ENCODE measurements at regions not wholly inside any gene's neighbourhood (a gene's known extent, or its start where the extent isn't known, plus 50 kb on each side); places are given as distances from the start of the nearest gene placed in this dataset.

- H3K4me3 ChIP-seq (ENCODE audit: low read depth, low read length): no peak overlapping the region
- no peaks in the 10 kb centered on the region for H3K36me3 ChIP-seq (ENCODE audit: control insufficient read depth, insufficient read depth, low read length)
- no peaks in the 10 kb centered on the region for H3K27me3 ChIP-seq (ENCODE audit: control insufficient read depth, insufficient read depth, low read length)
- no peak for DNase-seq (ENCODE audit: low read depth)
- no peak for TF ChIP-seq CTCF (IDR thresholded peaks at IDR 0.05; ENCODE audit: insufficient read depth, low read length, poor library complexity, severe bottlenecking)
Measured at GRCh38 chrX:8304668-8305067, 133.6 kb upstream of the VCX2 start.

DNA sequence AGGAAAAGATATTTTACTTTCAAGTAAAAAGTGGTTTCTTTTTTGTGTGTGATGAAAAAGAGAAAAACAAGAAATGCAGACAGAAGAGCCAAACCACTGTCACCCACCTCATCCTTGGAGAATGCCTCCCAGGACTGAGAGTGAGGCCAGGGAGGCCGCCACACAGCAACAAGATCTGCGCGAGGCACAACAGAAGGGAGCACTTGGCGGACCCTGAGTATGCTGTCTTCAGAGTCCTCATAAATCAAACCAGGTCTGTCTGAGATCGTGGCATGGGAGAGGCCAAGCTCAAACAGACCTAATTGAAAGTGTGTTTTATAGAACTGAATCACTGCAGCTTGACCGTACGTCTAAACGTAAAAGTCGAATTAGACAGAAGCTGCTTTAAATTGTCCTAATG, 134.3 kb upstream of the VCX2 start:
- TF ChIP-seq CTCF (IDR thresholded peaks at IDR 0.05; ENCODE audit: insufficient read depth, low read length, poor library complexity, severe bottlenecking): no peak
- no peak for DNase-seq (ENCODE audit: low read depth)
- H3K4me3 ChIP-seq (ENCODE audit: low read depth, low read length): no peak overlapping the region

DNA sequence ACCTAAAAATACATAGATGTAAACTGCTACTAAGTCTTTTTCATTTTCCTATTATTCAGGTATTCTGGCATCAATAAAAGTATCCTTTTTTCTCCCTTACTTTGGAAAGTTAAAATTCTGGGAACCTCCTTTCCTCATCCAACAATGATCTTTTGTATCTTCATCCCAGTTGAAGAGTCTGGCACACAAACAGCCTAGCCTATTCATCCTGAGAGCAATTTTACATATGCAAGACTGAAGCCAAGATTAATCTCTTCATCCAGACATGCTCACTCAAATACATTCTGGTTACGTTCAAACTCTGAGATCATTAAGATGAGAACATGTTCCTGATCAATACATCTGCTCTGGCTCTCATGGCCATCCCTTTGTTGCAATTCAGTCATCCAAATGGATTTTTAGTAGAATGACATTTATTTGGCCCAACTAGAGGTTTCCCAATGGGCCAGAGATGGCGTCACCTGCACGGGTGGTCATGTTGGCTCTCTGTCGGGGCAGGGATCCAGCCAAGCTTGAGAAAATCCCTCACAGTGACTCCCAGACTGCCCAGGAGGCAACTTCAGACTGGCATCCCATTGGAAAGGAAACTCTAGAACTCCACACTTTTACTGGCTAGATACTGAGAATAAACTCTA, 135.3 kb upstream of the VCX2 start:
- Histone ChIP-seq H3K36me3 (ENCODE audit: control insufficient read depth, insufficient read depth, low read length) (no peaks in the 10 kb centered on the region), H3K4me3 (ENCODE audit: low read depth, low read length) (no peak overlapping the region), H3K27me3 (ENCODE audit: control insufficient read depth, insufficient read depth, low read length) (no peaks in the 10 kb centered on the region)
- TF ChIP-seq CTCF (IDR thresholded peaks at IDR 0.05; ENCODE audit: insufficient read depth, low read length, poor library complexity, severe bottlenecking): no peak
- DNase-seq (ENCODE audit: low read depth): no peak

More for the DNA sequence above, 134.3 kb upstream of the VCX2 start:
- Histone ChIP-seq H3K27me3 (ENCODE audit: control insufficient read depth, insufficient read depth, low read length) (no peaks in the 10 kb centered on the region), H3K36me3 (ENCODE audit: control insufficient read depth, insufficient read depth, low read length) (no peaks in the 10 kb centered on the region)

DNA sequence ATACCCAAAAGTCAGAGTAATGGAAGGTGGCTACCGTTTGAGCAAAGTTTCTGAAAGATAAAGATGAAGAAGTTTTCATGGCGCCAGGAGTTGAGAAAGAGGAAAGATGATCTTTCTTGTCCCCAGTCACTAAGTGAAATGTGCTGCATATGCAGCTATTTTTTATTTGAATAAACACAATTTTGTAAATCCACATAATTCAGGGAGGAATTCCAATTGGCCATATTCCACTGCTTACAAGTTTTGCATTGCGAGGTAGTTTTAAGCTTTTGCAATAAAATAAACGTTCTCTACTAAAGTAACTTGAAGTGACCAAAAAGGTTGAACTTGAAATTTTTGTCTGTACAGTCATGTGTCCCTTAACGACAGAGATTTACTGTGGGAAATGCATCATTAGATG, 139.3 kb upstream of the VCX2 start:
- Histone ChIP-seq H3K27me3 (ENCODE audit: control insufficient read depth, insufficient read depth, low read length) (no peaks in the 10 kb centered on the region), H3K36me3 (ENCODE audit: control insufficient read depth, insufficient read depth, low read length) (no peaks in the 10 kb centered on the region), H3K4me3 (ENCODE audit: low read depth, low read length) (no peak overlapping the region)
- no peak for TF ChIP-seq CTCF (IDR thresholded peaks at IDR 0.05; ENCODE audit: insufficient read depth, low read length, poor library complexity, severe bottlenecking)
- DNase-seq (ENCODE audit: low read depth): no peak

DNA sequence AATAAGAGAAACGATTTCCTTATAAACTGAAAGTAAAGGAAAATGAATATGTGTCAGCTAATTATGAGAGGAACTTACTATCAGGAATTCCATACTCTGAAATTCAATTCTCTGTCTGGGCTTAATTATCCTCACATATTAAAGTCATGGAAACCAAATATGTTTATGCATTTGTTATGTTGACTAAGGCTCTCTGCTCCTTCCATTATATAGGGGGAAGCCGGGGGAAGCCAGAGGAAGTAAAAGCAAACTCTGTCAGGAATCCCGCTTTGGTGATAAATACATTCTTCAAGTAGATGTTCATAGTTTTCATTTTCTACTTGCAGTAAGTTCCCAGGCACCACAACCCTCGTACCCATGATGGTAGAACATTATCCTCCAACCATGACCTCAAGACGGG, 142.8 kb upstream of the VCX2 start:
- H3K36me3 ChIP-seq (ENCODE audit: control insufficient read depth, insufficient read depth, low read length): no peaks in the 10 kb centered on the region
- H3K27me3 ChIP-seq (ENCODE audit: control insufficient read depth, insufficient read depth, low read length): no peaks in the 10 kb centered on the region
- H3K4me3 ChIP-seq (ENCODE audit: low read depth, low read length): no peak overlapping the region
- no peak for TF ChIP-seq CTCF (IDR thresholded peaks at IDR 0.05; ENCODE audit: insufficient read depth, low read length, poor library complexity, severe bottlenecking)
- DNase-seq (ENCODE audit: low read depth): no peak

- H3K27me3 ChIP-seq (ENCODE audit: control insufficient read depth, insufficient read depth, low read length): no peaks in the 10 kb centered on the region
- DNase-seq (ENCODE audit: low read depth): no peak
- H3K4me3 ChIP-seq (ENCODE audit: low read depth, low read length): no peak overlapping the region
- no peaks in the 10 kb centered on the region for H3K36me3 ChIP-seq (ENCODE audit: control insufficient read depth, insufficient read depth, low read length)
- TF ChIP-seq CTCF (IDR thresholded peaks at IDR 0.05; ENCODE audit: insufficient read depth, low read length, poor library complexity, severe bottlenecking): no peak
Measured at GRCh38 chrX:8314881-8315280, 143.8 kb upstream of the VCX2 start.

Measured in kidney epithelial cell (primary cell).